ENCODE measurements at regions not wholly inside any gene's neighbourhood (a gene's known extent, or its start where the extent isn't known, plus 50 kb on each side); places are given as distances from the start of the nearest gene placed in this dataset.

DNA sequence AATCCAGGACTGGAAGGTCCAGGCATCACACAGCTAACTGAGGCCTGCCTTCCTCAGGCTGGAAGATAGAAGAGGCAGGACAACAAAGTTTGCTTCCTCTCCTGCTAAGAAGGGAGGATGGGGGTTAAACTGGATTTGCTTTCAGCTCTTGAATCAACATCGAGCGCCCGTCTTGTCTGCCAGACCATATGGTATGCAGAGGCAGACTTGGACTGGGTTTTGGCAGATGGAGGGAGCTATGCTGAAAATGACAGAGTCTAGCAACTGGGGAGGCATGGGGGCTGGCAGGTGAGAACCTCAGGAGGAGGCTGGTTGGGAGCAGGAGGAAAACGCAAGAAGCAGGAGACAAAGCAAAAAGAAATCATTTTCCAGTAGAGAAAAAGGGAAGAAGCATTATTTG lies 289.5 kb upstream of the IL12B start:
- no peak for TF ChIP-seq POLR2A (IDR thresholded peaks at IDR 0.05)
- TF ChIP-seq, protein P1, sequence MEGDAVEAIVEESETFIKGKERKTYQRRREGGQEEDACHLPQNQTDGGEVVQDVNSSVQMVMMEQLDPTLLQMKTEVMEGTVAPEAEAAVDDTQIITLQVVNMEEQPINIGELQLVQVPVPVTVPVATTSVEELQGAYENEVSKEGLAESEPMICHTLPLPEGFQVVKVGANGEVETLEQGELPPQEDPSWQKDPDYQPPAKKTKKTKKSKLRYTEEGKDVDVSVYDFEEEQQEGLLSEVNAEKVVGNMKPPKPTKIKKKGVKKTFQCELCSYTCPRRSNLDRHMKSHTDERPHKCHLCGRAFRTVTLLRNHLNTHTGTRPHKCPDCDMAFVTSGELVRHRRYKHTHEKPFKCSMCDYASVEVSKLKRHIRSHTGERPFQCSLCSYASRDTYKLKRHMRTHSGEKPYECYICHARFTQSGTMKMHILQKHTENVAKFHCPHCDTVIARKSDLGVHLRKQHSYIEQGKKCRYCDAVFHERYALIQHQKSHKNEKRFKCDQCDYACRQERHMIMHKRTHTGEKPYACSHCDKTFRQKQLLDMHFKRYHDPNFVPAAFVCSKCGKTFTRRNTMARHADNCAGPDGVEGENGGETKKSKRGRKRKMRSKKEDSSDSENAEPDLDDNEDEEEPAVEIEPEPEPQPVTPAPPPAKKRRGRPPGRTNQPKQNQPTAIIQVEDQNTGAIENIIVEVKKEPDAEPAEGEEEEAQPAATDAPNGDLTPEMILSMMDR (IDR thresholded peaks at IDR 0.05), result no peak

Data from uterus (tissue), 2 donors.